ENCODE measurements at regions not wholly inside any gene's neighbourhood (a gene's known extent, or its start where the extent isn't known, plus 50 kb on each side); places are given as distances from the start of the nearest gene placed in this dataset.

GRCh38 chr2:239855863-239856587 lies 169.1 kb downstream of the NDUFA10 start:
- Histone ChIP-seq H3K4me3 (no peak overlapping the region), H3K27me3 (no peaks in the 10 kb centered on the region), H3K4me1 (no peaks in the 10 kb centered on the region), H3K36me3 (no peaks in the 10 kb centered on the region), H3K27ac (no peak overlapping the region), H3K9me3 (no peaks in the 10 kb centered on the region)
- no peak for TF ChIP-seq POLR2A (IDR thresholded peaks at IDR 0.05)
- no peak for TF ChIP-seq CTCF (IDR thresholded peaks at IDR 0.05)
- DNase-seq: peak in 1 of 3 donors; percentile 40

GRCh38 chr2:239854596-239854995 lies 170.5 kb downstream of the NDUFA10 start:
- DNase-seq: peak in 1 of 3 donors; percentile 8
- Histone ChIP-seq H3K27ac (no peak overlapping the region), H3K9me3 (no peaks in the 10 kb centered on the region), H3K4me3 (no peak overlapping the region), H3K4me1 (no peaks in the 10 kb centered on the region), H3K36me3 (no peaks in the 10 kb centered on the region), H3K27me3 (no peaks in the 10 kb centered on the region)
- TF ChIP-seq CTCF (IDR thresholded peaks at IDR 0.05): no peak
- no peak for TF ChIP-seq POLR2A (IDR thresholded peaks at IDR 0.05)

DNA sequence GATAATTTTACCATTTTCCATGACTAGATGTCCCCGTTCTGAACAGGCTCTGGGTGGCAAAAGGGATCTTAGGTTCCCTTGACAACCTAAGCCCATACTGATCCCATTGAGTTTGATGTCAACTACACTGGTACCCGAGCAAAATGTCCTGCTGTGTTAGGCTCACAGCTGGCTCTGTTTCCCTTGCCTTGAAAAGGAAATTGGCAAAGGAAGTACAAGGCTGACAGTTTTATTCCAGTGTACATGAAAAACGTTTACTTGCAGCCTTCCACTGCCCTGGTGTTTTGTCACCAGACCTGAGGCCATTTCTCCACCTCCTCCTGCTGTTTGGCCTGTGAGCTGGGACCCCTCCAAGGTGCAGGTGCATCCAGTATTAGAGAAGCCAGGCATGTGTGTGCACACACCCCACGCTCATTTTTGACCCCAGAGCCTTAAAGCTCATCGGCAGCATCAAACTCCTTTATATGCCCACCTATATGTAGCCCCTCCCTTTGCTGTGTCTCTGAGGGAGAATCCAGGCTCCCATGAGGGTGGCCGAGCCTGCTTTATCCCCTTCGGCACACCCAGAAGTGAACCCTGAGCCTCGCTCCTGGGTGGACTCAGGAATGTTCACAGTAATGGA lies 171.3 kb downstream of the NDUFA10 start:
- H3K9me3 ChIP-seq: no peaks in the 10 kb centered on the region
- no peak overlapping the region for H3K4me3 ChIP-seq
- H3K27ac ChIP-seq: no peak overlapping the region
- peak in 1 of 3 donors; percentile 15 for DNase-seq
- no peaks in the 10 kb centered on the region for H3K36me3 ChIP-seq
- no peaks in the 10 kb centered on the region for H3K27me3 ChIP-seq
- H3K4me1 ChIP-seq: no peaks in the 10 kb centered on the region
- TF ChIP-seq CTCF (IDR thresholded peaks at IDR 0.05): no peak
- no peak for TF ChIP-seq POLR2A (IDR thresholded peaks at IDR 0.05)

GRCh38 chr2:239853121-239853520 lies 172.0 kb downstream of the NDUFA10 start:
- H3K4me3 ChIP-seq: no peak overlapping the region
- H3K9me3 ChIP-seq: no peaks in the 10 kb centered on the region
- no peaks in the 10 kb centered on the region for H3K36me3 ChIP-seq
- H3K27ac ChIP-seq: no peak overlapping the region
- H3K4me1 ChIP-seq: no peaks in the 10 kb centered on the region
- H3K27me3 ChIP-seq: no peaks in the 10 kb centered on the region
- DNase-seq: peak in 1 of 3 donors; percentile 13
- TF ChIP-seq CTCF (IDR thresholded peaks at IDR 0.05): no peak
- TF ChIP-seq POLR2A (IDR thresholded peaks at IDR 0.05): no peak

GRCh38 chr2:239852272-239852671 lies 172.9 kb downstream of the NDUFA10 start:
- no peaks in the 10 kb centered on the region for H3K36me3 ChIP-seq
- TF ChIP-seq POLR2A (IDR thresholded peaks at IDR 0.05) (no peak), CTCF (IDR thresholded peaks at IDR 0.05) (no peak)

More at GRCh38 chr2:239852272-239852671, 172.9 kb downstream of the NDUFA10 start:
- no peaks in the 10 kb centered on the region for H3K27me3 ChIP-seq
- no peak overlapping the region for H3K4me3 ChIP-seq
- H3K9me3 ChIP-seq: no peaks in the 10 kb centered on the region
- H3K4me1 ChIP-seq: no peaks in the 10 kb centered on the region
- DNase-seq: peak in 1 of 3 donors; percentile 22
- H3K27ac ChIP-seq: no peak overlapping the region
